DND-41 (cell line): ENCODE measurements at regions not wholly inside any gene's neighbourhood (a gene's known extent, or its start where the extent isn't known, plus 50 kb on each side); places are given as distances from the start of the nearest gene placed in this dataset.

ENCODE experiments used
- ATAC-seq: fragments of 200-7000 bp; cut with Tn5 transposase; 3 replicates; pipeline ENCODE4 v1.9.1; 2021; ENCODE audit warnings: low read depth; ENCODE audit not compliant: insufficient read depth
- DNase-seq: peaks from one replicate; pipeline ENCODE4 v3.0.0-alpha.2; 2020
- H2AFZ ChIP-seq: 2 replicates; pipeline ENCODE4 v1.6.0; 2012; ENCODE audit warnings: low read depth, low read length
- H3K27ac ChIP-seq: 2 replicates; pipeline ENCODE4 v1.5.1; 2012; ENCODE audit warnings: low read length, inconsistent platforms
- H3K27me3 ChIP-seq: fragments of 200-600 bp; sonication (generic); 2 replicates; pipeline ENCODE4 v1.6.0; 2012; ENCODE audit warnings: low read length, mild to moderate bottlenecking, inconsistent platforms; ENCODE audit not compliant: insufficient read depth, poor library complexity
- H3K36me3 ChIP-seq: 2 replicates; pipeline ENCODE4 v1.5.1; 2012; ENCODE audit warnings: low read length, inconsistent platforms; ENCODE audit not compliant: insufficient read depth
- H3K4me1 ChIP-seq: 2 replicates; pipeline ENCODE4 v1.5.1; 2012; ENCODE audit warnings: mild to moderate bottlenecking, low read length; ENCODE audit not compliant: insufficient read depth
- H3K4me2 ChIP-seq: 2 replicates; pipeline ENCODE4 v1.6.0; 2012; ENCODE audit warnings: mild to moderate bottlenecking, moderate library complexity, low read length, inconsistent platforms; ENCODE audit not compliant: insufficient read depth
- H3K4me3 ChIP-seq, 2 experiments: fragments of 200-600 bp in 1 of 2; shearing (Covaris generic) in 1 of 2; 2 replicates each; pipeline ENCODE4 v1.5.1; 2012 to 2016; ENCODE audit warnings: inconsistent platforms in 2 of 2, low read length in 2 of 2, mild to moderate bottlenecking in 2 of 2, low read depth in 1 of 2, moderate library complexity in 1 of 2
- H3K79me2 ChIP-seq: 2 replicates; pipeline ENCODE4 v1.6.0; 2012; ENCODE audit warnings: low read length, inconsistent platforms; ENCODE audit not compliant: insufficient read depth
- H3K9ac ChIP-seq: 2 replicates; pipeline ENCODE4 v1.6.0; 2012; ENCODE audit warnings: low read depth, mild to moderate bottlenecking, inconsistent platforms, low read length, moderate library complexity
- H3K9me3 ChIP-seq: 2 replicates; pipeline ENCODE4 v1.5.1; 2012; ENCODE audit warnings: low read length, moderate library complexity, mild to moderate bottlenecking, inconsistent platforms; ENCODE audit not compliant: insufficient read depth, severe bottlenecking
- H4K20me1 ChIP-seq: 2 replicates; pipeline ENCODE4 v1.6.0; 2012; ENCODE audit warnings: low read length; ENCODE audit not compliant: insufficient read depth
- EZH2 ChIP-seq: IDR thresholded peaks from 3 replicates; pipeline ENCODE4 v1.6.1; 2012; ENCODE audit warnings: borderline replicate concordance, low read depth, mild to moderate bottlenecking, moderate library complexity, low read length, inconsistent platforms; ENCODE audit not compliant: severe bottlenecking
- TF ChIP-seq, protein P1 (sequence below): IDR thresholded peaks from 2 replicates; pipeline ENCODE4 v1.5.1; 2012; ENCODE audit warnings: borderline replicate concordance, low read length, moderate library complexity, mild to moderate bottlenecking; ENCODE audit not compliant: poor library complexity, severe bottlenecking; ENCODE audit errors: extremely low read depth

DNA sequence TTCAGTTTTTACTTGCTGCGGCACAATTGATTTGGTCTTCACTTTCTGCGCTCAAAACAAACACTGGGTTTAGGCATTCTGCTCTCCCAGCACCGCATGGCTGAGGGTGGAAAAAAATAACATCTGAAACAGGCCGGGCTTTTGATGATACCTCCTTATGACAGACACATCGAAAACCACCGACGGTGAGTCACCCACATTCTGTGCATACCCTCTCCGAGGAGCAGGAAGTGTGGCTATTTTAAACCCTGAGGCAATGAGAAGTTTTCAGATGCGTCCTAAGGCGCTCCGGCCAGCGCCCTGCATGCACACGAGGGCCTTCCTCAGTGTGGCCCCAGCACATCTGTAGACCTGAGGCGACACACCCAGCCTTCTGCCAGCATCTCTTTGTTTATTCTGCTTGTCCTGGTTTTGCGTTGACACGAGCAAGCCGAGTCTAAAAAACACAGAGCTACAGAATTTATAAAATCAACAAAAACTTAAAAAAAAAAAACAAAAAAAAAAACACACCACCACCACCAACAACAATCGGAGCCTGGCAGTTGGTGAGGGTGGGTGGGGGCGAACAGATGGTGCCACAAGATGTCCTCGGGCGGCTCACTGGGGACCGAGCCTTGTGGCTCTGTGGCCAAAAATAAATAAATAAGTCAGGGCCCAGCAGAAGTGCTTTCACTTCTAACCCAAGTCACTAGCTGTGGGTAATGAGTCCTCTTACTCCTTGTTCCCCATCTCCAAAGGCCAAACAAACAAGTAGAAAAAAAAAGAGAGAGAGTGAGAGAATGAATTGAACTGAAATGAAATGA is 162.6 kb upstream of the IRF2BP2 start:
- Histone ChIP-seq H3K79me2 (no peaks in the 10 kb centered on the region), H3K36me3 (no peaks in the 10 kb centered on the region), H3K27me3 (no peaks in the 10 kb centered on the region), H3K4me1 (peaks cover 29% of the 10 kb centered on the region), H3K4me3 (peak overlapping the region in 1 of 2 experiments; percentile 7; a peak in 1 of 4 replicates), H3K27ac (peak overlapping the region; percentile 79), H4K20me1 (no peaks in the 10 kb centered on the region), H3K9ac (peak overlapping the region; percentile 47), H3K9me3 (no peaks in the 10 kb centered on the region), H3K4me2 (peak overlapping the region; percentile 48), H2AFZ (peak overlapping the region; percentile 46)
- DNase-seq (peak; percentile 89), ATAC-seq (peak; percentile 97)
- TF ChIP-seq, protein P1, sequence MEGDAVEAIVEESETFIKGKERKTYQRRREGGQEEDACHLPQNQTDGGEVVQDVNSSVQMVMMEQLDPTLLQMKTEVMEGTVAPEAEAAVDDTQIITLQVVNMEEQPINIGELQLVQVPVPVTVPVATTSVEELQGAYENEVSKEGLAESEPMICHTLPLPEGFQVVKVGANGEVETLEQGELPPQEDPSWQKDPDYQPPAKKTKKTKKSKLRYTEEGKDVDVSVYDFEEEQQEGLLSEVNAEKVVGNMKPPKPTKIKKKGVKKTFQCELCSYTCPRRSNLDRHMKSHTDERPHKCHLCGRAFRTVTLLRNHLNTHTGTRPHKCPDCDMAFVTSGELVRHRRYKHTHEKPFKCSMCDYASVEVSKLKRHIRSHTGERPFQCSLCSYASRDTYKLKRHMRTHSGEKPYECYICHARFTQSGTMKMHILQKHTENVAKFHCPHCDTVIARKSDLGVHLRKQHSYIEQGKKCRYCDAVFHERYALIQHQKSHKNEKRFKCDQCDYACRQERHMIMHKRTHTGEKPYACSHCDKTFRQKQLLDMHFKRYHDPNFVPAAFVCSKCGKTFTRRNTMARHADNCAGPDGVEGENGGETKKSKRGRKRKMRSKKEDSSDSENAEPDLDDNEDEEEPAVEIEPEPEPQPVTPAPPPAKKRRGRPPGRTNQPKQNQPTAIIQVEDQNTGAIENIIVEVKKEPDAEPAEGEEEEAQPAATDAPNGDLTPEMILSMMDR: no peak
- TF ChIP-seq EZH2: no peak

DNA sequence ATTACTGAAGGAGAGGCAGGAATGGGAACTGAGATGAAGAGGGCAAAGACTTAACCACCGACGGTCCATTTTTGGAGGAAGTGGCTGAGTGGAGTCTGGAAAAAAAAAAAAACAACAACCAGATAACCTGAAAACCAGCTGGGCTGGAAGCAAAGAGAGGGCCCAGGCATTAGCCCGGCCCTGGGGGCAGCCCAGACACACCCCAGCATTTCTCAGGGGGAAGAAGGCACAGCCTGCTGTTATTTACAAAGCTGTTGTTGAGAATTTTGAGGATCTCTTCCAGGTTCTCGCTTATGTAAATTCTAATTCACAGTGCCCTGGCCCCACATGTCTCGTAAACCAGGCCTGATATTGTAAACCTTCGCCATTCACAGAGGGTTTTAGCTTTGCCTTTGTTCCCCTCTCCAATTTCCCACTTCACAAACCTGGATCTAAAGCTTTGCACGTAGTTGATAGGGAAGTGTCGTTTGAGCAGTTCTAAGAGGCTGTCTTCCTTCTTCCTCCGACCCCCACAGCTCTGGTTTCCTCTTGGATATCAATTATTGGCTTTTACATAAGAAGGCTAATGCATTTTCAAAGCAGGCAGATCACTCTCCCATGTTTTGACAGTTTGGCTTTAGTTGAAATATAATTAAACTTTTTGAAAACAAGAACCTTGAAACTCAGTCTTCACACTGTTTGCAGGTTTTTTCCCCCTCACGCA is 161.8 kb upstream of the IRF2BP2 start:
- H3K27me3 ChIP-seq: no peaks in the 10 kb centered on the region
- H2AFZ ChIP-seq: peak overlapping the region; percentile 46
- H3K36me3 ChIP-seq: no peaks in the 10 kb centered on the region
- H3K9ac ChIP-seq: peak overlapping the region; percentile 47
- peak overlapping the region in 1 of 2 experiments; percentile 5; a peak in 1 of 4 replicates for H3K4me3 ChIP-seq
- ATAC-seq (0 out of 3 replicates have a peak, but pooled peaks have one; percentile 3), DNase-seq (no peak)
- no peaks in the 10 kb centered on the region for H3K79me2 ChIP-seq
- H3K4me2 ChIP-seq: peak overlapping the region; percentile 48
- peaks cover 29% of the 10 kb centered on the region for H3K4me1 ChIP-seq
- H3K27ac ChIP-seq: peak overlapping the region; percentile 79
- TF ChIP-seq EZH2: no peak
- TF ChIP-seq, protein P1: no peak
- no peaks in the 10 kb centered on the region for H4K20me1 ChIP-seq
- H3K9me3 ChIP-seq: no peaks in the 10 kb centered on the region

DNA sequence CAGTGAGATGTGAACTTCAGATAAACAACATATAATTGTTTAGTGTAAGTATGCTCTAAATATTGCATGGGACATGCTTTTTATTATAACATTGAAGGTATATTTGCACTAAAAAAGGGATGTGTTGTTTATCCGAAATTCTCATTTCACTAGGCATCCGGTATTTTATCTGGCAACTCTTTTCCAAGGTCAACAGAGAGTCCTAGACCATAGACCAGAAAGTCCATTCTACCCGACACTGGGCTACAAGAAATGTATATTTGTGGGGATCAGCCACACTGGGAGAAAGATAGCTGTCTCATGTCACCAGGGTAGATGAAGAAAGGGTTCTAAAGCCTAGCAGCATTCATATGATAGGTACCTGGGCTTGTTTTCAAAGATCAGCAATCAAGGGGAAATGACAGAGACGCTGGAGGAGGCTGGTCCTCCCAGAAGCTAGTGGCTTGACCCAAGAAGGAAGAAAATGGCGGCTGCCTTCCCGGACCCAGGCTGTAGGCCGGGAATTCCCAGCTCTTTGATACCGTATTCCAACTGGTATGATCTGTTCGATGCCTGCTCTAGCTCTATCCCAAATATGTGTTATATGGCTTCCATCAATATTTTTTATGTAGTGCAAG is 161.1 kb upstream of the IRF2BP2 start:
- no peak for TF ChIP-seq EZH2
- TF ChIP-seq, protein P1: no peak
- Histone ChIP-seq H3K9ac (peak overlapping the region; percentile 47; the same call in 1 of the 2 replicates), H2AFZ (no peak overlapping the region), H3K79me2 (no peaks in the 10 kb centered on the region), H3K27me3 (no peaks in the 10 kb centered on the region), H3K27ac (peak overlapping the region; percentile 79), H3K9me3 (no peaks in the 10 kb centered on the region), H3K4me3 (no peak overlapping the region), H3K36me3 (no peaks in the 10 kb centered on the region), H3K4me1 (peaks cover 29% of the 10 kb centered on the region), H3K4me2 (peak overlapping the region; percentile 48; the same call in 1 of the 2 replicates), H4K20me1 (no peaks in the 10 kb centered on the region)
- ATAC-seq (no peak), DNase-seq (no peak)
